ENCODE measurements at regions not wholly inside any gene's neighbourhood (a gene's known extent, or its start where the extent isn't known, plus 50 kb on each side); places are given as distances from the start of the nearest gene placed in this dataset.
"Not testable (repeated sequence)": the region's sequence is repeated elsewhere in the genome, so short reads cannot be mapped to it uniquely, and the experiment has no call there.

GRCh38 chr14:21820631-21821030 is 147.0 kb upstream of the OR4E1 start:
- DNase-seq (ENCODE audit: extremely low spot score): no peak
- no peak for TF ChIP-seq FOXK2 (IDR thresholded peaks at IDR 0.05)
- TF ChIP-seq ZNF384 (IDR thresholded peaks at IDR 0.05): no peak
- no peak for TF ChIP-seq BHLHE40 (IDR thresholded peaks at IDR 0.05; ENCODE audit: borderline replicate concordance)
- TF ChIP-seq ARNT (IDR thresholded peaks at IDR 0.05): no peak
- no peak for TF ChIP-seq LEF1 (IDR thresholded peaks at IDR 0.05; ENCODE audit: borderline replicate concordance)
- TF ChIP-seq NFRKB (IDR thresholded peaks at IDR 0.05): no peak
- TF ChIP-seq FOXA1 (IDR thresholded peaks at IDR 0.05): no peak
- no peak for TF ChIP-seq TARDBP (IDR thresholded peaks at IDR 0.05)
- TF ChIP-seq PKNOX1 (IDR thresholded peaks at IDR 0.05): no peak
- TF ChIP-seq HDGF (IDR thresholded peaks at IDR 0.05; ENCODE audit: borderline replicate concordance): no peak
- TF ChIP-seq FOXM1 (IDR thresholded peaks at IDR 0.05; ENCODE audit: borderline replicate concordance): no peak
- no peak for TF ChIP-seq SP1 (IDR thresholded peaks at IDR 0.05)
- TF ChIP-seq L3MBTL2 (conservative IDR thresholded peaks at IDR 0.05): no peak
- TF ChIP-seq SUZ12 (IDR thresholded peaks at IDR 0.05): no peak
- ChIA-PET POLR2A (no interaction called here), CTCF (no interaction called here)

GRCh38 chr14:21819891-21820290 is 146.3 kb upstream of the OR4E1 start:
- POLR2A ChIA-PET; CTCF ChIA-PET; DNase-seq (ENCODE audit: extremely low spot score): not testable (repeated sequence)

- POLR2A ChIA-PET, CTCF ChIA-PET: not testable (repeated sequence)
These were observed 143.4 kb upstream of the OR4E1 start for GRCh38 chr14:21817010-21817409.

GRCh38 chr14:21807975-21808374 is 134.4 kb upstream of the OR4E1 start:
- CTCF ChIA-PET: interaction anchor here (1.6 kb wide), 1 partner anchor 17 kb away, joined by 3 read pairs; no protein-coding TSS in a partner anchor
- TF ChIP-seq L3MBTL2 (conservative IDR thresholded peaks at IDR 0.05): no peak
- TF ChIP-seq SUZ12 (IDR thresholded peaks at IDR 0.05): no peak
- TF ChIP-seq FOXK2 (IDR thresholded peaks at IDR 0.05): no peak
- TF ChIP-seq LEF1 (IDR thresholded peaks at IDR 0.05; ENCODE audit: borderline replicate concordance): no peak
- no peak for TF ChIP-seq TARDBP (IDR thresholded peaks at IDR 0.05)
- no peak for TF ChIP-seq PKNOX1 (IDR thresholded peaks at IDR 0.05)
- no peak for TF ChIP-seq FOXM1 (IDR thresholded peaks at IDR 0.05; ENCODE audit: borderline replicate concordance)
- no peak for TF ChIP-seq ELF4 (IDR thresholded peaks at IDR 0.05)
- no peak for TF ChIP-seq CTBP1 (IDR thresholded peaks at IDR 0.05; ENCODE audit: borderline replicate concordance)
- TF ChIP-seq NFRKB (IDR thresholded peaks at IDR 0.05): no peak
- no peak for TF ChIP-seq FOXA1 (IDR thresholded peaks at IDR 0.05)
- no peak for TF ChIP-seq SP1 (IDR thresholded peaks at IDR 0.05)
- no peak for TF ChIP-seq HDGF (IDR thresholded peaks at IDR 0.05; ENCODE audit: borderline replicate concordance)
- TF ChIP-seq ZNF384 (IDR thresholded peaks at IDR 0.05): no peak
- no peak for TF ChIP-seq ARNT (IDR thresholded peaks at IDR 0.05)
- TF ChIP-seq BHLHE40 (IDR thresholded peaks at IDR 0.05; ENCODE audit: borderline replicate concordance): no peak

More at GRCh38 chr14:21817010-21817409, 143.4 kb upstream of the OR4E1 start:
- not testable (repeated sequence) for DNase-seq (ENCODE audit: extremely low spot score)

GRCh38 chr14:21804981-21805380 is 131.4 kb upstream of the OR4E1 start:
- DNase-seq (ENCODE audit: extremely low spot score): no peak
- ChIA-PET POLR2A (no interaction called here), CTCF (no interaction called here)
- TF ChIP-seq LEF1 (IDR thresholded peaks at IDR 0.05; ENCODE audit: borderline replicate concordance) (no peak), FOXM1 (IDR thresholded peaks at IDR 0.05; ENCODE audit: borderline replicate concordance) (no peak)

More at GRCh38 chr14:21807975-21808374, 134.4 kb upstream of the OR4E1 start:
- POLR2A ChIA-PET: no interaction called here
- DNase-seq (ENCODE audit: extremely low spot score): no peak

- TF ChIP-seq FOXK2 (IDR thresholded peaks at IDR 0.05) (no peak), FOXA1 (IDR thresholded peaks at IDR 0.05) (no peak), NFRKB (IDR thresholded peaks at IDR 0.05) (no peak)
- POLR2A ChIA-PET: no interaction called here
- DNase-seq (ENCODE audit: extremely low spot score): no peak
- CTCF ChIA-PET: no interaction called here
These were observed 128.8 kb upstream of the OR4E1 start for GRCh38 chr14:21802441-21802840.

GRCh38 chr14:21796916-21797315 is 123.3 kb upstream of the OR4E1 start:
- DNase-seq (ENCODE audit: extremely low spot score): peak; percentile 39
- POLR2A ChIA-PET: no interaction called here
- CTCF ChIA-PET: interaction anchor here (0.6 kb wide), 1 partner anchor 570 kb away, joined by 3 read pairs; no protein-coding TSS in a partner anchor
- no peak for TF ChIP-seq FOXM1 (IDR thresholded peaks at IDR 0.05; ENCODE audit: borderline replicate concordance)
- no peak for TF ChIP-seq NFRKB (IDR thresholded peaks at IDR 0.05)
- no peak for TF ChIP-seq LEF1 (IDR thresholded peaks at IDR 0.05; ENCODE audit: borderline replicate concordance)
- no peak for TF ChIP-seq FOXA1 (IDR thresholded peaks at IDR 0.05)
- TF ChIP-seq ELF4 (IDR thresholded peaks at IDR 0.05): no peak
- TF ChIP-seq SUZ12 (IDR thresholded peaks at IDR 0.05): no peak
- no peak for TF ChIP-seq HDGF (IDR thresholded peaks at IDR 0.05; ENCODE audit: borderline replicate concordance)

- POLR2A ChIA-PET: no interaction called here
- no peak for DNase-seq (ENCODE audit: extremely low spot score)
- TF ChIP-seq L3MBTL2 (conservative IDR thresholded peaks at IDR 0.05): no peak
- TF ChIP-seq SUZ12 (IDR thresholded peaks at IDR 0.05): no peak
- no peak for TF ChIP-seq LEF1 (IDR thresholded peaks at IDR 0.05; ENCODE audit: borderline replicate concordance)
- no peak for TF ChIP-seq SP1 (IDR thresholded peaks at IDR 0.05)
- TF ChIP-seq NFRKB (IDR thresholded peaks at IDR 0.05): no peak
- no peak for TF ChIP-seq ELF4 (IDR thresholded peaks at IDR 0.05)
- no peak for TF ChIP-seq FOXM1 (IDR thresholded peaks at IDR 0.05; ENCODE audit: borderline replicate concordance)
- TF ChIP-seq FOXK2 (IDR thresholded peaks at IDR 0.05): no peak
- no peak for TF ChIP-seq TARDBP (IDR thresholded peaks at IDR 0.05)
- TF ChIP-seq PKNOX1 (IDR thresholded peaks at IDR 0.05): no peak
- TF ChIP-seq HDGF (IDR thresholded peaks at IDR 0.05; ENCODE audit: borderline replicate concordance): no peak
- no peak for TF ChIP-seq CTBP1 (IDR thresholded peaks at IDR 0.05; ENCODE audit: borderline replicate concordance)
- TF ChIP-seq FOXA1 (IDR thresholded peaks at IDR 0.05): no peak
- TF ChIP-seq BHLHE40 (IDR thresholded peaks at IDR 0.05; ENCODE audit: borderline replicate concordance): no peak
- TF ChIP-seq ARNT (IDR thresholded peaks at IDR 0.05): no peak
- TF ChIP-seq ZNF384 (IDR thresholded peaks at IDR 0.05): no peak
- CTCF ChIA-PET: no interaction called here
These were observed 121.8 kb upstream of the OR4E1 start for GRCh38 chr14:21795456-21795855.

Measured in HEK293T (cell line).